ENCODE measurements at regions not wholly inside any gene's neighbourhood (a gene's known extent, or its start where the extent isn't known, plus 50 kb on each side); places are given as distances from the start of the nearest gene placed in this dataset.

DNA sequence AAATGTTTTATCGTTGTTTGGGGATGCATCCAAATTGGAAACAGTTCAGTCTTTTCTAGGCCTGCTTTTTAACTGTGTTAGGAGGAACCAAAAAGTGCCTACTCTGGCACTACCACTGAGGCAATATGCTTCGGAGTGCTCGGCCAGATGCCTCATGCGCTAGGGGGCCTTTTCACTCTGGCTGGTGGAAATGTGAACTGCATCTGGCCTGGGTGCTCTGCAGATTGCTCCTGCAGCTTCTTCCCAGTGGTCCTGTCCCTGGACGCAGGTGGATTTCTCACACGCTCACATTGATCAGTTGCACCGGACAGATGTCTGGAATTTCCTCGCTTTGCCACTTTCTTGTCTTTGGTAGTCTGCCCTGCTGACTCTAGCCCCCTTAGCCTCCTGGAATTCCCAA, 330.2 kb upstream of the FMN2 start:
- H3K9me3 ChIP-seq (ENCODE audit: control insufficient read depth, insufficient read depth, low read length) = 0 out of 2 replicates have a peak, but pooled peaks cover 4% of the 10 kb centered on the region

More for the DNA sequence above, 330.2 kb upstream of the FMN2 start:
- Histone ChIP-seq H2AK9ac (replicated peaks; ENCODE audit: low read depth, low read length, poor library complexity) (no peak overlapping the region), H4K8ac (ENCODE audit: low read depth in 2 of 2, low read length in 2 of 2) (no peak overlapping the region), H4K5ac (ENCODE audit: low read depth, low read length) (no peak overlapping the region), H3K18ac (ENCODE audit: low read depth, low read length) (no peak overlapping the region), H3K79me1 (ENCODE audit: low read depth in 1 of 2, low read length in 2 of 2) (no peaks in the 10 kb centered on the region), H3K9ac (ENCODE audit: low read depth, low read length) (no peak overlapping the region), H3K14ac (replicated peaks; ENCODE audit: low read depth, low read length) (no peak overlapping the region), H3K36me3 (ENCODE audit: control insufficient read depth, insufficient read depth, low read length) (no peaks in the 10 kb centered on the region), H2AFZ (replicated peaks; ENCODE audit: low read length, poor library complexity) (no peak overlapping the region), H3K4ac (ENCODE audit: low read depth, low read length) (no peak overlapping the region), H3K27me3 (ENCODE audit: control insufficient read depth, insufficient read depth, low read length) (no peaks in the 10 kb centered on the region), H2BK120ac (ENCODE audit: low read depth, low read length) (no peak overlapping the region), H3K56ac (ENCODE audit: extremely low read depth, insufficient read depth, low read length) (no peak overlapping the region), H2BK20ac (ENCODE audit: low read depth, low read length) (no peak overlapping the region), H3K27ac (ENCODE audit: insufficient read depth, low read length) (no peak overlapping the region), H3K4me1 (ENCODE audit: control insufficient read depth, insufficient read depth, low read length) (no peaks in the 10 kb centered on the region), H3K4me3 (ENCODE audit: insufficient read depth, low read depth, low read length) (no peak overlapping the region), H3K4me2 (ENCODE audit: low read depth, low read length) (no peak overlapping the region), H2BK15ac (ENCODE audit: low read depth, low read length) (no peak overlapping the region), H2AK5ac (ENCODE audit: low read depth, low read length) (no peak overlapping the region), H4K91ac (ENCODE audit: insufficient read depth, low read depth, low read length) (no peak overlapping the region), H4K20me1 (ENCODE audit: insufficient read depth, low read length) (no peaks in the 10 kb centered on the region), H2BK5ac (ENCODE audit: low read depth, low read length, poor library complexity, severe bottlenecking) (no peak overlapping the region), H3K23ac (ENCODE audit: low read depth, low read length) (no peak overlapping the region), H3K9me1 (ENCODE audit: insufficient read depth, low read length) (no peaks in the 10 kb centered on the region)
- in situ Hi-C loops (cut with MboI; ENCODE audit: low sequenced_read_pairs) (no loop called here), dilution Hi-C loops (cut with HindIII; ENCODE audit: low sequenced_read_pairs, unreplicated experiment) (no loop called here), intact Hi-C loops (cut with micrococcal nuclease) (no loop called here)
- ChIA-PET POLR2A (ENCODE audit: unreplicated experiment) (no interaction called here), CTCF (no interaction called here)
- DNase-seq = no peak
- ATAC-seq (ENCODE audit: low read depth) = no peak
- 93% methylated on average over 6 of the region's 8 CpGs; no CpG with 5 or more reads in 1 of the 2 experiments for WGBS, 2 experiments (ENCODE audit: extremely low coverage in 2 of 2, insufficient read length in 1 of 2)
- BruUV-seq (replicated peaks) = no TSS peak
- TF ChIP-seq MAFK (IDR thresholded peaks at IDR 0.05; ENCODE audit: low read depth, low read length) = no peak
- TF ChIP-seq CEBPB (IDR thresholded peaks at IDR 0.05; ENCODE audit: low read depth, low read length) = no peak
- TF ChIP-seq, protein P1, sequence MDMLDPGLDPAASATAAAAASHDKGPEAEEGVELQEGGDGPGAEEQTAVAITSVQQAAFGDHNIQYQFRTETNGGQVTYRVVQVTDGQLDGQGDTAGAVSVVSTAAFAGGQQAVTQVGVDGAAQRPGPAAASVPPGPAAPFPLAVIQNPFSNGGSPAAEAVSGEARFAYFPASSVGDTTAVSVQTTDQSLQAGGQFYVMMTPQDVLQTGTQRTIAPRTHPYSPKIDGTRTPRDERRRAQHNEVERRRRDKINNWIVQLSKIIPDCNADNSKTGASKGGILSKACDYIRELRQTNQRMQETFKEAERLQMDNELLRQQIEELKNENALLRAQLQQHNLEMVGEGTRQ (IDR thresholded peaks at IDR 0.05; ENCODE audit: low read depth, low read length) = no peak
- no peak for TF ChIP-seq POLR2A (IDR thresholded peaks at IDR 0.05; ENCODE audit: low read depth, low read length)
- no peak for TF ChIP-seq RFX5 (IDR thresholded peaks at IDR 0.05; ENCODE audit: low read depth, low read length)
- TF ChIP-seq MXI1 (IDR thresholded peaks at IDR 0.05; ENCODE audit: borderline replicate concordance, low read depth, low read length) = no peak
- TF ChIP-seq RAD21 (IDR thresholded peaks at IDR 0.05; ENCODE audit: low read length) = no peak
- TF ChIP-seq, protein P2, sequence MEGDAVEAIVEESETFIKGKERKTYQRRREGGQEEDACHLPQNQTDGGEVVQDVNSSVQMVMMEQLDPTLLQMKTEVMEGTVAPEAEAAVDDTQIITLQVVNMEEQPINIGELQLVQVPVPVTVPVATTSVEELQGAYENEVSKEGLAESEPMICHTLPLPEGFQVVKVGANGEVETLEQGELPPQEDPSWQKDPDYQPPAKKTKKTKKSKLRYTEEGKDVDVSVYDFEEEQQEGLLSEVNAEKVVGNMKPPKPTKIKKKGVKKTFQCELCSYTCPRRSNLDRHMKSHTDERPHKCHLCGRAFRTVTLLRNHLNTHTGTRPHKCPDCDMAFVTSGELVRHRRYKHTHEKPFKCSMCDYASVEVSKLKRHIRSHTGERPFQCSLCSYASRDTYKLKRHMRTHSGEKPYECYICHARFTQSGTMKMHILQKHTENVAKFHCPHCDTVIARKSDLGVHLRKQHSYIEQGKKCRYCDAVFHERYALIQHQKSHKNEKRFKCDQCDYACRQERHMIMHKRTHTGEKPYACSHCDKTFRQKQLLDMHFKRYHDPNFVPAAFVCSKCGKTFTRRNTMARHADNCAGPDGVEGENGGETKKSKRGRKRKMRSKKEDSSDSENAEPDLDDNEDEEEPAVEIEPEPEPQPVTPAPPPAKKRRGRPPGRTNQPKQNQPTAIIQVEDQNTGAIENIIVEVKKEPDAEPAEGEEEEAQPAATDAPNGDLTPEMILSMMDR (conservative IDR thresholded peaks at IDR 0.05; ENCODE audit: low read depth, low read length) = no peak
- no peak for TF ChIP-seq CHD1 (IDR thresholded peaks at IDR 0.05; ENCODE audit: low read depth, low read length)
- TF ChIP-seq FOS (IDR thresholded peaks at IDR 0.05; ENCODE audit: low read depth, low read length) = no peak

All from IMR-90 (cell line).